GM12878 (cell line): ENCODE measurements at regions not wholly inside any gene's neighbourhood (a gene's known extent, or its start where the extent isn't known, plus 50 kb on each side); places are given as distances from the start of the nearest gene placed in this dataset.

ENCODE experiments used
- ATAC-seq: fragments of 200-7000 bp; cut with Tn5 transposase; 3 replicates; pipeline ENCODE4 v1.9.1; 2020; ENCODE audit warnings: mild to moderate bottlenecking, moderate library complexity
- BruUV-seq: library from RNA; stranded (reverse); fragments of 400-500 nt; replicated peaks from 2 replicates; lab custom pipeline; 2021; lab: Mats Ljungman, UMichigan
- CTCF ChIA-PET: fragments of 300-600 bp; sonication (Branson Sonifier 250); formaldehyde crosslinking; extraction: SDS; loops from one replicate; lab custom pipeline; 2021; ENCODE audit warnings: inconsistent platforms; lab: Yijun Ruan, JAX
- POLR2A ChIA-PET: fragments of 350-600 bp; formaldehyde crosslinking; extraction: SDS; loops from one replicate; lab custom pipeline; 2021; ENCODE audit warnings: inconsistent platforms; lab: Charles Lee
- RAD21 ChIA-PET: fragments of 300-600 bp; sonication (Branson Sonifier 250); formaldehyde crosslinking; loops from one replicate; lab custom pipeline; 2023; ENCODE audit warnings: antibody characterized with exemption; ENCODE audit not compliant: unreplicated experiment; lab: Charles Lee
- SMC1A ChIA-PET: fragments of 300-600 bp; sonication (Branson Sonifier 250); formaldehyde crosslinking; loops from one replicate; lab custom pipeline; 2023; ENCODE audit not compliant: unreplicated experiment, uncharacterized antibody; lab: Charles Lee
- DNase-seq: peaks from one replicate; pipeline ENCODE4 v3.0.0-alpha.2; 2011; ENCODE audit warnings: low read depth, low spot score
- FAIRE-seq: peaks from 3 replicates; lab custom pipeline; 2011; peaks lifted over from hg19 to GRCh38; lab: Jason Lieb, UNC
- H2AFZ ChIP-seq: 2 replicates; pipeline ENCODE4 v1.6.0; 2011; ENCODE audit warnings: low read depth, low read length, control low read depth; ENCODE audit not compliant: control insufficient read depth
- H3K27ac ChIP-seq: 2 replicates; pipeline ENCODE4 v1.5.1; 2011; ENCODE audit warnings: control low read depth; ENCODE audit not compliant: control insufficient read depth, insufficient read depth
- H3K27me3 ChIP-seq, 2 experiments: replicated peaks in 1 of 2; 2 replicates each; pipeline versions ENCODE4 v1.6.0 to v1.6.1; 2011; ENCODE audit warnings: low read length in 1 of 2; ENCODE audit not compliant: control insufficient read depth in 2 of 2, insufficient read depth in 2 of 2
- H3K36me3 ChIP-seq, 2 experiments: 2 replicates each; pipeline ENCODE4 v1.5.1; 2011; ENCODE audit warnings: low read length in 1 of 2; ENCODE audit not compliant: control insufficient read depth in 2 of 2, insufficient read depth in 2 of 2
- H3K4me1 ChIP-seq: 2 replicates; pipeline ENCODE4 v1.6.1; 2011; ENCODE audit warnings: mild to moderate bottlenecking, low read length, moderate library complexity, mixed read lengths; ENCODE audit not compliant: control insufficient read depth, insufficient read depth
- H3K4me2 ChIP-seq: 2 replicates; pipeline ENCODE4 v1.6.0; 2011; ENCODE audit warnings: control low read depth; ENCODE audit not compliant: control insufficient read depth, insufficient read depth
- H3K4me3 ChIP-seq: fragments of 200-600 bp; sonication (generic); 2 replicates; pipeline ENCODE4 v1.5.1; 2016
- H3K79me2 ChIP-seq: 2 replicates; pipeline ENCODE4 v1.6.0; 2011; ENCODE audit warnings: low read length; ENCODE audit not compliant: control insufficient read depth, insufficient read depth
- H3K9ac ChIP-seq: 2 replicates; pipeline ENCODE4 v1.8.0; 2011; ENCODE audit warnings: low read length, control low read depth, mixed read lengths; ENCODE audit not compliant: control insufficient read depth, insufficient read depth
- H3K9me3 ChIP-seq: replicated peaks from 3 replicates; pipeline ENCODE4 v1.5.1; 2011; ENCODE audit warnings: mild to moderate bottlenecking, low read length; ENCODE audit not compliant: control insufficient read depth, insufficient read depth
- H4K20me1 ChIP-seq: 2 replicates; pipeline ENCODE4 v1.6.0; 2011; ENCODE audit not compliant: control insufficient read depth, insufficient read depth
- BMI1 ChIP-seq: fragments of 450-650 bp; IDR thresholded peaks from 2 replicates; pipeline ENCODE4 v1.6.1; 2016; ENCODE audit warnings: mild to moderate bottlenecking, moderate library complexity, borderline replicate concordance
- MEF2B ChIP-seq: fragments of 450-650 bp; IDR thresholded peaks from 2 replicates; pipeline ENCODE4 v1.6.1; 2018; ENCODE audit warnings: mild to moderate bottlenecking, moderate library complexity; ENCODE audit not compliant: partially characterized antibody, poor library complexity, severe bottlenecking
- MTA2 ChIP-seq: fragments of 450-650 bp; IDR thresholded peaks from 2 replicates; pipeline ENCODE4 v1.6.1; 2016; ENCODE audit warnings: low read depth, mild to moderate bottlenecking, moderate library complexity
- NR2F1 ChIP-seq: fragments of 450-650 bp; conservative IDR thresholded peaks from 2 replicates; pipeline ENCODE4 v1.6.1; 2017; ENCODE audit warnings: mild to moderate bottlenecking
- RAD51 ChIP-seq: fragments of 450-650 bp; IDR thresholded peaks from 2 replicates; pipeline ENCODE4 v1.6.1; 2016; ENCODE audit warnings: moderate library complexity, mild to moderate bottlenecking, inconsistent platforms
- ZBTB40 ChIP-seq: fragments of 450-650 bp; IDR thresholded peaks from 2 replicates; pipeline ENCODE4 v1.6.1; 2016; ENCODE audit warnings: mild to moderate bottlenecking, moderate library complexity, borderline replicate concordance
- ZNF207 ChIP-seq: fragments of 450-650 bp; IDR thresholded peaks from 2 replicates; pipeline ENCODE4 v1.6.1; 2014; ENCODE audit warnings: antibody characterized with exemption, mild to moderate bottlenecking, borderline replicate concordance
- WGBS: methylation state at CpG from one replicate; pipeline ENCODE4 v1.1.6; 2016; ENCODE audit warnings: low lambda C conversion rate; ENCODE audit not compliant: insufficient replicate concordance, insufficient coverage; ENCODE audit errors: missing lambda C conversion rate; 5-methylcytosine and 5-hydroxymethylcytosine counted together
- in situ Hi-C: fragments of 300-500 bp; cut with MboI; formaldehyde crosslinking; loops from 9 replicates; pipeline ENCODE4 v1.14.3; 2018; ENCODE audit warnings: mixed read lengths
- intact Hi-C: fragments of 100-400 bp; cut with micrococcal nuclease; formaldehyde crosslinking; loops from one replicate; pipeline ENCODE4 v1.14.2; 2022; ENCODE audit not compliant: unreplicated experiment

- TF ChIP-seq ZBTB40 (no peak), NR2F1 (no peak), ZNF207 (no peak), MEF2B (no peak), RAD51 (no peak), MTA2 (no peak)
Measured at GRCh38 chr11:27599217-27599616, 92.6 kb upstream of the LIN7C start (continued).

GRCh38 chr11:27596802-27597201 is 90.2 kb upstream of the LIN7C start:
- in situ Hi-C loops: no loop called here
- Histone ChIP-seq H3K36me3 (no peaks in the 10 kb centered on the region), H3K9me3 (no peaks in the 10 kb centered on the region), H3K27me3 (no peaks in the 10 kb centered on the region)
- RAD21 ChIA-PET: no interaction called here
- intact Hi-C loops: no loop called here
- no peak for TF ChIP-seq BMI1
- TF ChIP-seq, all 136 proteins: peak for 0
- H3K4me2 ChIP-seq: no peak overlapping the region
- H3K4me1 ChIP-seq: no peaks in the 10 kb centered on the region
- WGBS: 41% methylated on average over 2 of the region's 2 CpGs
- BruUV-seq: no TSS peak
- H3K9ac ChIP-seq: no peak overlapping the region
- ATAC-seq (no peak), DNase-seq (no peak), FAIRE-seq (no peak)
- H3K4me3 ChIP-seq: no peak overlapping the region
- ChIA-PET SMC1A (no interaction called here), POLR2A (no interaction called here), CTCF (no interaction called here)
- no peaks in the 10 kb centered on the region for H4K20me1 ChIP-seq
- H2AFZ ChIP-seq: no peak overlapping the region
- no peak overlapping the region for H3K27ac ChIP-seq
- H3K79me2 ChIP-seq: no peaks in the 10 kb centered on the region
